ENCODE measurements at regions not wholly inside any gene's neighbourhood (a gene's known extent, or its start where the extent isn't known, plus 50 kb on each side); places are given as distances from the start of the nearest gene placed in this dataset.

- TF ChIP-seq CTCF (optimal IDR thresholded peaks at IDR 0.05 in 1 of 3, IDR thresholded peaks at IDR 0.05 in 1 of 3, conservative IDR thresholded peaks at IDR 0.05 in 1 of 3; ENCODE audit: extremely low read depth in 1 of 3, insufficient read depth in 2 of 3, low read length in 3 of 3) (no peak), EZH2 (IDR thresholded peaks at IDR 0.05; ENCODE audit: low read length) (no peak)
Observed at GRCh38 chr17:51560398-51560797, 300.1 kb downstream of the UTP18 start.
